ENCODE measurements at regions not wholly inside any gene's neighbourhood (a gene's known extent, or its start where the extent isn't known, plus 50 kb on each side); places are given as distances from the start of the nearest gene placed in this dataset.

DNA sequence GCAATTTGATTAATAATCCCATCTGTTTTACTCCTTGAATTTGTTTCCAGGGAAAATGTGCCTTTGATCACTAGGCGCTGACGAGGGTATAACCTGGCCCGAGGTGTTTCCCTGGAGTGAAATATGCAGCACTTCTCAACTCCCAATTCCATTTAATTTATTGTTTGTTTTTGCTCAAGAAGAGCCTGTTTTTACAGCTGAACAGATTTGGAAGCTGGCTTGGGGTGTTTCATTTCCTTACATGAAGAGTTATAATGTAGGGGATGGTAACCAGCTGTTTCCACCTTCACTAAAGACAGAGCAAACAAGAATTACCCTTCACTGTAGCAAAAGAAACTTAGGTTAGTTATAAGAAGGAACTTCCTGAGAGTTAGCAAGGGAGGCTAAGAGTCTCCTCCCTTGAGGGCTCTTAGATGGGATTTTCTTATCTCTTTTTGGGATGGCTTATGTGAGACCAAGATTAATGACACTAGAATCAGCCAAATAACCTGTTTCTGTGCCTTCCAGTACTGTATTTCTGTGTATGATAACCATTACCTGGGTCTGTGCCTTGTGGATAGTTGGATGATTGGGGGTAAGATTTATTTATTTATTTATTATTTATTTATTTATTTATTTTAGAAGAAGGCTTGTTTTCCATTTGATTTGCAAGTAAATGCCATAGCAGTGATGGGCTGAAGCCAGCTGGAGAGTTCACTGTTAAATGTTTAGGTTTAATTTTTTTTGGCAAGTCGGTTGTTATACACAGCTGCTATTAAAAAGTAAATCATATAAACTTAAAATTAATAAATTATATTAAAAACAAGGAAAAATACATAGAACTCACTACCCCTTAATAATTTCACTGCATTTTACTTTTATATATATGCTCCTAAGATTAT, 162.2 kb upstream of the BMP2 start:
- Mint-ChIP-seq H3K4me1 (no peaks in the 10 kb centered on the region), H3K27ac (ENCODE audit: unreplicated experiment) (no peak overlapping the region), H3K4me3 (no peak overlapping the region), H3K27me3 (ENCODE audit: low read depth) (no peaks in the 10 kb centered on the region), H3K9me3 (no peaks in the 10 kb centered on the region), H3K36me3 (ENCODE audit: low read depth) (no peaks in the 10 kb centered on the region)
- TF ChIP-seq, protein P1, sequence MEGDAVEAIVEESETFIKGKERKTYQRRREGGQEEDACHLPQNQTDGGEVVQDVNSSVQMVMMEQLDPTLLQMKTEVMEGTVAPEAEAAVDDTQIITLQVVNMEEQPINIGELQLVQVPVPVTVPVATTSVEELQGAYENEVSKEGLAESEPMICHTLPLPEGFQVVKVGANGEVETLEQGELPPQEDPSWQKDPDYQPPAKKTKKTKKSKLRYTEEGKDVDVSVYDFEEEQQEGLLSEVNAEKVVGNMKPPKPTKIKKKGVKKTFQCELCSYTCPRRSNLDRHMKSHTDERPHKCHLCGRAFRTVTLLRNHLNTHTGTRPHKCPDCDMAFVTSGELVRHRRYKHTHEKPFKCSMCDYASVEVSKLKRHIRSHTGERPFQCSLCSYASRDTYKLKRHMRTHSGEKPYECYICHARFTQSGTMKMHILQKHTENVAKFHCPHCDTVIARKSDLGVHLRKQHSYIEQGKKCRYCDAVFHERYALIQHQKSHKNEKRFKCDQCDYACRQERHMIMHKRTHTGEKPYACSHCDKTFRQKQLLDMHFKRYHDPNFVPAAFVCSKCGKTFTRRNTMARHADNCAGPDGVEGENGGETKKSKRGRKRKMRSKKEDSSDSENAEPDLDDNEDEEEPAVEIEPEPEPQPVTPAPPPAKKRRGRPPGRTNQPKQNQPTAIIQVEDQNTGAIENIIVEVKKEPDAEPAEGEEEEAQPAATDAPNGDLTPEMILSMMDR (conservative IDR thresholded peaks at IDR 0.05), result no peak
- no peak for DNase-seq (ENCODE audit: low read depth, low spot score)

DNA sequence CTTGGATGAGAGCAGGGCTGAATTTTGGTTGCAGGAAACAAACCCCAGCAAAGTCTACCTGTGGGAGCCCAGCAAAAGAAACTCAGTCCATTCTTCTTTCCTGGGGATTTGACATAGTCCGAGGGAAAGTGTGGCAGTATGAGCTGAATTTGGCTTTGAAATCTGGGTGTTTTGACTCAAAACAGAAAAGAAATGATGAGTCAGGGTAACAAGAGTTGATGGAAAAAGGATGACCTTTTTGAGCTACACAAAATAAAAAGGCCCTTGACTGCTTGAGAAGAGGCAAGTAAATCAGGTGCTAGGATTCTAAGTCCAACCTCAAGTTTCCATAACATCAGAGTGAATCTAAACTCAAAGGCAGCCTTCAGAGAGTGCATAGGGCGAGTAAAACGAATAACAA, 163.3 kb upstream of the BMP2 start:
- no peaks in the 10 kb centered on the region for H3K9me3 Mint-ChIP-seq
- H3K4me3 Mint-ChIP-seq, result no peak overlapping the region
- no peak for DNase-seq (ENCODE audit: low read depth, low spot score)
- H3K27me3 Mint-ChIP-seq (ENCODE audit: low read depth), result no peaks in the 10 kb centered on the region
- H3K4me1 Mint-ChIP-seq, result no peaks in the 10 kb centered on the region
- TF ChIP-seq, protein P1 (conservative IDR thresholded peaks at IDR 0.05), result no peak
- no peaks in the 10 kb centered on the region for H3K36me3 Mint-ChIP-seq (ENCODE audit: low read depth)
- no peak overlapping the region for H3K27ac Mint-ChIP-seq (ENCODE audit: unreplicated experiment)

DNA sequence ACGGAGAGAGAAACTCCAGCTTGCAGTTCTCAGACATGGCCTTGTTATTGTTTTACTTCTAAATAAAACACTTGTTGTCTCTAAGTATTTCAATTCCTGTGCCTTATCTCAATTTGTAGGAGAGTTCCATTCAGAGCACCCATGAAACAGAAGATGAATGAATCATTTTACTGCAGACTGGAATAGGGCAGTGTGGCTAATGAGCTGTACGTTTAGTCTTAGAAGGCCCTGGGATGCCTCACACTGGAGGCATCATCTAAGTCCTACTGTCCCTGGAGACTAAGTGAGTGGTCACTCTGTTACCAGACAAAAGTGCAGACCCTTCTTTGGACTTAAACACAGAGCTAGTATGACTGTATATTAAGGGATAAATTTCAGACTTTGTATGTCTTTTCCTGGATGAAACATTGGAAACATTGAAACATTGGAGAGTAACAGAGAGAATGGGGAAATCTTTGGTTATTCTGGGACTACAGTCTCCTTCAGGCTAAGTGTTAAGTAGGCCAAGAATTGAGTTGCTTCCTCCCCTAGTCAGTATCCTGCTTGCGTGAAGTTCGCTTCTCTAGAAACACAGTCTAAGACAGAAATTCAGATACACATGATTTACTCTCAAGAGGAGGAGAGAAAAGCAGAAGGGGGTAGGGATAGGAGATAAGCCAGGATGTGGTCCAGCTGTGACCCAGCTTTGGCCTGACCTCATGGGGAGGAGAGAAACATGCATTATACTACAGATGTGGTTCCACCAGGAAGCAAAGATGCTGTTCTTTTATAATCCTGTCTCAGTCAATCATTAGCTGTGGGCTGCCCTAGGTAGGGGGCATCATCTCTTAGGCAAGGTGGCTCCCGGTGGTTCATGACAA, 167.4 kb upstream of the BMP2 start:
- no peak overlapping the region for H3K27ac Mint-ChIP-seq (ENCODE audit: unreplicated experiment)
- H3K4me1 Mint-ChIP-seq, result peaks cover 10% of the 10 kb centered on the region
- no peak for DNase-seq (ENCODE audit: low read depth, low spot score)
- TF ChIP-seq, protein P1 (conservative IDR thresholded peaks at IDR 0.05), result no peak
- no peak overlapping the region for H3K4me3 Mint-ChIP-seq
- H3K36me3 Mint-ChIP-seq (ENCODE audit: low read depth), result no peaks in the 10 kb centered on the region
- H3K9me3 Mint-ChIP-seq, result no peaks in the 10 kb centered on the region
- no peaks in the 10 kb centered on the region for H3K27me3 Mint-ChIP-seq (ENCODE audit: low read depth)

DNA sequence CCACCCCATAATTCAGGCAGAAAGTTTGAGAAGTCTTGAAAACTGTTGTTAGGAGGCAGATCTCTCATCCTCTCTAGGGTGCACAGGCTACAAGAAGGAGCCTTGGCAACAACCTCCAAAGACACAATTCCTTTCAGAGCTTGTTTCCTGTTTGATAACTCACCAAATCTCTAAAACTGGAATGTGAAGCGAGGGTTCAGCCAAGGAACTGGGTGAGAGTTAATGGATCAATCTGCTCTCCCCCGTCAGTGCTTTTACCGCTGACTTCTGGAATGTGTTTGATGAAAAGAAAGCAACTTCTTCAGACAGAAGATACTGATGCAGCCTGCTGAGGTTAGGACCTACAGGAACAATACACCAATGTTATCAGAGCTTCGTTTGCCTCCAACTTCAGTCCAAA, 171.8 kb upstream of the BMP2 start:
- TF ChIP-seq, protein P1 (conservative IDR thresholded peaks at IDR 0.05), result no peak
- peaks cover 10% of the 10 kb centered on the region for H3K4me1 Mint-ChIP-seq

DNA sequence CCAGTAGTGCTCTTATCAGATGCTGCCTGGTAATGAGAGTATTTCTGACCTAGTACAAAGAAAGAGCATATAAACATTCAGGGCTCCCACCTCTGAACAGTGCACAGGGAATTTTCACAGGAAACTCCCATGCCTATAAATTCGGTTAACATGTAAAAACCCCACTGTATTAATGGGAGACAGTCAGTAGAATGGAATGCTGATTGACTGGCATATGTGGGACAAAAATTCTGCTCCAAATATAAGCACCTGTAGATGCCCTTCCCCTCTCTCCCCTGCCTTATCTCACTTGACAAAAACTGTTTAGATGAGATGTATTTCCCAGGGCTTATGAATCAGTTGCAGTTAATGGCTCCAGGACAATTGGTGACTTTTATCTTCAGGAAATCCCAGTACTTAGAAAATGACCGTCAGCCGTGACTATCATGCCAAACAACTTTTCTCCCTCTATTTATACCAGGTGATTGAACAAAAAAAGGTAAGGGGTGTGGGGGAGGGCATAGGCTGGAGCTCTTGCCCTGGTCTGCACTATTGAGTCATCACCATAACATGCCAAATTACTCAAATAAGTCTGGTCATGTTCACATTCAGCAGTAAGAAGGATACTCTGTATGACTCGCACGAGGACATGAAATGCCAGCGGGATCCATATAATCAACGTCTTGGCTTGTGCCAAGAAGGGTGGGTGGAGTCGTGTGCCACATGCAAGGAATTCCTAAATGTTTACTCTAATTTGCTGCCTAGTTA, 176.4 kb upstream of the BMP2 start:
- Mint-ChIP-seq H3K27me3 (ENCODE audit: low read depth) (peaks cover 2% of the 10 kb centered on the region), H3K27ac (ENCODE audit: unreplicated experiment) (no peak overlapping the region), H3K4me3 (no peak overlapping the region), H3K36me3 (ENCODE audit: low read depth) (no peaks in the 10 kb centered on the region), H3K4me1 (peaks cover 8% of the 10 kb centered on the region), H3K9me3 (peaks cover 3% of the 10 kb centered on the region)
- TF ChIP-seq, protein P1 (conservative IDR thresholded peaks at IDR 0.05), result no peak
- DNase-seq (ENCODE audit: low read depth, low spot score), result no peak

More for the DNA sequence above, 171.8 kb upstream of the BMP2 start:
- Mint-ChIP-seq H3K27ac (ENCODE audit: unreplicated experiment) (no peak overlapping the region), H3K27me3 (ENCODE audit: low read depth) (no peaks in the 10 kb centered on the region), H3K9me3 (no peaks in the 10 kb centered on the region), H3K4me3 (no peak overlapping the region), H3K36me3 (ENCODE audit: low read depth) (no peaks in the 10 kb centered on the region)
- no peak for DNase-seq (ENCODE audit: low read depth, low spot score)
